ENCODE measurements at regions not wholly inside any gene's neighbourhood (a gene's known extent, or its start where the extent isn't known, plus 50 kb on each side); places are given as distances from the start of the nearest gene placed in this dataset.
"Not testable (repeated sequence)": the region's sequence is repeated elsewhere in the genome, so short reads cannot be mapped to it uniquely, and the experiment has no call there.

- not testable (repeated sequence) for DNase-seq (ENCODE audit: low read depth in 2 of 2)
Measured at GRCh38 chr6:28621268-28621667, 95.6 kb downstream of the GPX5 start.

DNA sequence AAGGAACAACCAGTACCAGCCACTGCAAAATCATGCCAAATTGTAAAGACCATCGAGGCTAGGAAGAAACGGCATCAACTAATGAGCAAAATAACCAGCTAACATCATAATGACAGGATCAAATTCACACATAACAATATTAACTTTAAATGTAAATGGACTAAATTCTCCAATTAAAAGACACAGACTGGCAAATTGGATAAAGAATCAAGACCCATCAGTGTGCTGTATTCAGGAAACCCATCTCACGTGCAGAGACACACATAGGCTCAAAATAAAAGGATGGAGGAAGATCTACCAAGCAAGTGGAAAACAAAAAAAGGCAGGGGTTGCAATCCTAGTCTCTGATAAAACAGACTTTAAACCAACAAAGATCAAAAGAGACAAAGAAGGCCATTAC is 97.6 kb downstream of the GPX5 start:
- not testable (repeated sequence) for DNase-seq (ENCODE audit: low read depth in 2 of 2)

DNA sequence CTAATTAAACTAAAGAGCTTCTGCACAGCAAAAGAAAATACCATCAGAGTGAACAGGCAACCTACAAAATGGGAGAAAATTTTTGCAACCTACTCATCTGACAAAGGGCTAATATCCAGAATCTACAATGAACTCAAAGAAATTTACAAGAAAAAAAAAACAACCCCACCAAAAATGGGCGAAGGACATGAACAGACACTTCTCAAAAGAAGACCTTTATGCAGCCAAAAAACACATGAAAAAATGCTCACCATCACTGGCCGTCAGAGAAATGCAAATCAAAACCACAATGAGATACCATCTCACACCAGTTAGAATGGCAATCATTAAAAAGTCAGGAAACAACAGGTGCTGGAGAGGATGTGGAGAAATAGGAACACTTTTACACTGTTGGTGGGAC is 100.7 kb downstream of the GPX5 start:
- DNase-seq (ENCODE audit: low read depth in 2 of 2), result not testable (repeated sequence)

- no peak for DNase-seq (ENCODE audit: low read depth in 2 of 2)
Measured at GRCh38 chr6:28632326-28632851, 106.7 kb downstream of the GPX5 start.

DNA sequence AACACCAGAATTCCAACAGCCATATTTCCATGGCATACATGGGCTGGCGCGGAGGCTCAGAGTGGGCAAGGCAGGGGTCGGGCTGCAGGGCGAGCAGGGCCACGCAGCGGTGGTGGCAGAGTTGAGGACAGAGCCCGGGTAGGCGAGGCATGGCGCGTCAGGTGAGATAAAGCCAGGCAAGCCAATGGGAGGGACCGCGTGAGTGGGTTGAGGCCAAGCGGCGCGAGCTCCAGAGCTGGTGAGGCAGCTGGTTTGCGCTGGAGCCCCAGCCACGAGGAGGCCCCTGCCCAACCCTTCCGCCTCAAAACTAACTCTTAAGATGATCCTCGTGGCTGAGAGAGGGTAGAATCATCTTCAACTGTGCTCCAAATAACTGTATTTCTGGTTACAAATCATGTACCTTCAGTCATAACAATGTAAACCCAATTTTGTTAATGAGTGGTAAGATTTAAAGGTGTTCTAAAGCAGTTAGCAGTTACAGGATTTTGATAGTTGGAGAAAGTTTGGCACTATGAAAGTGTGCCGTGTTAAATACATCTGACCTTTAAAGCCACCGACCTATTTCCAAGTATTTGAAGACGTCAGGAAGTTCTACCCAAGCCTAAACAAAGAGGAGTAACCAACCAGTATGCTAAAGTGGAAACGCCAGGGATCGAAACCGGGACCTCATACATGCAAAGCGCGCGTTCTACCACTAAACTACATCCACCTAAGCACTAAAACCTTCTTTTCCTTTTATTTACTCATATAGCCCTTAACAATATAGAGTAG is 107.9 kb downstream of the GPX5 start:
- no peak for DNase-seq (ENCODE audit: low read depth in 2 of 2)

DNA sequence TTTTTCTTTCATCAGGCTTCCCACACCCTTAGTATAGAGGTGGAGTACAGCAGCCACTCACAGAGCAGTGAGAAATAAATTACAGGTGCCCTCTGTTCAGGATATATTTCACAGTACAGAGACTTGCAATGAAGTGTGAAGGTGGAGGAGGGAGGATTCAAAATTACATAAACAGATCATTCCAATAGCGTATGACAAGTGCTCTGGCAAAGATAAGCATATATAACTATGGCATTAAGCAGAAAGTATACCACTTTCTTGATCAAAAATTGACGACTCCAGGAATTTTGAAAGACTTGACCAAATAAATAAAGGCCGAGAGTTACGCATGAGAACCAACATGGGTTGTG is 108.7 kb downstream of the GPX5 start:
- DNase-seq (ENCODE audit: low read depth in 2 of 2), result no peak

- no peak for DNase-seq (ENCODE audit: low read depth in 2 of 2)
Measured at GRCh38 chr6:28634761-28635546, 109.3 kb downstream of the GPX5 start.

- DNase-seq (ENCODE audit: low read depth in 2 of 2), result no peak
Measured at GRCh38 chr6:28635547-28636158, 110.0 kb downstream of the GPX5 start.

DNA sequence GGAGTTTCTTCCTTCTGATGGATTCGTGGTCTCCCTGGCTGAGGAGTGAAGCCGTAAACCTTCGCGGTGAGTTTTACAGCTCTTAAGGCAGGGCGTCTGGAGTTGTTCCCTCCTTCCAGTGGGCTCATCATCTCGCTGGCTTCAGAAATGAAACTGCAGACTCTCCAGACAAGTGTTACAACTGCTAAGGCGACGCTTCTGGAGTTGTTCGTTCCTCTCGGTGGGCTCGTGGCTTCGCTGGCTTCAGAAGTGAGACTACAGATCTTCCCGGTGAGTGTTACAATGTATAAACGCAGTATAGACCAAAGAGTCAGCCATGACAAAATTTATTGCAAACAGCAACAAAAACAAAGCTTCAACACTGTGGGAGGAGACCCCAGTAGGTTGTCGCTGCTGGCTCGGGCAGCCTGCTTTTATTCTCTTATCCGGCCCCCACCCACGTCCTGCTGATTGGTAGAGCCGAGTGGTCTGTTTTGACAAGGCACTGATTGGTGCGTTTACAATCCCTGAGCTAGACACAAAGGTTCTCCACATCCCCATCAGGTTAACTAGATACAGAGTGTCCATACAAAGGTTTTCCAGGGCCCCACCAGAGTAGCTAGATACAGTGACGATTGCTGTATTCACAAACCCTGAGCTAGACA is 113.2 kb downstream of the GPX5 start:
- DNase-seq (ENCODE audit: low read depth in 2 of 2), result no peak

GRCh38 chr6:28639445-28640290 is 114.0 kb downstream of the GPX5 start:
- DNase-seq (ENCODE audit: low read depth in 2 of 2), result not testable (repeated sequence)

DNA sequence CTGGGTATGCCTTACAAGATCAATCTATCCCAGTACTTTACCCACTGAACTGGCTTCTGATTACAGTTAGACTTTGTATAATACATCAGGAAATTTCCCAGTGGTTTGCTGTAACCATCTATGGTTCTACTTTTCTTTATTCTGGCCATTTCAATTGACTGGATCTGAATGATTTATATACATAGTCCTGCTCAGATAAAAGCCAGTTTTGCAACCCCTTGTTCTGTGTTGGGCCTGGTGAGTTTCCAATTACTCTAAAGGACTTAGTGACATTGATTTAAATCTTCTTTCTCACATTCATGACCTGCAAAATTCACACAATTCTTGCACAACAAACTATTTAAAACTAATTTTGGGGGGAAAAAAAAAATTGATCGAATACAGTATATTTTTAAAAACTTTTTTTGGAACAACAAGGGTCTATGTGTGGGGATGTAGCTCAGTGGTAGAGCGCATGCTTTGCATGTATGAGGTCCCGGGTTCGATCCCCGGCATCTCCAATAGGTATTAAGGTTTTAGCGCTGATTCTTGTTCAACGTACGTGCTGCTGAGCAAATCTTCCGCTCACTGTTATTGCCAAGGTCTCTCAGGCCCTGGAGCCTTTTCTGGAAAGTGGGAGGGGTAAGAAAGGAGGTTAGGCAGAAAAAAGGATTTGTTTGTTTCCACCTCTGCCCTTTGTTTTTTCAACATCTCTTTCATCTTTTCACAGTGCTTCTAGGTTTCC is 117.5 kb downstream of the GPX5 start:
- peak; percentile 42 to 58 for DNase-seq (ENCODE audit: low read depth in 2 of 2)

GRCh38 chr6:28646650-28647049 is 121.0 kb downstream of the GPX5 start:
- DNase-seq (ENCODE audit: low read depth in 2 of 2), result no peak

- DNase-seq (ENCODE audit: low read depth in 2 of 2), result peak; percentile 79 to 82
Measured at GRCh38 chr6:28648035-28648877, 122.6 kb downstream of the GPX5 start.

- DNase-seq (ENCODE audit: low read depth in 2 of 2), result no peak
Measured at GRCh38 chr6:28648878-28649375, 123.2 kb downstream of the GPX5 start.

DNA sequence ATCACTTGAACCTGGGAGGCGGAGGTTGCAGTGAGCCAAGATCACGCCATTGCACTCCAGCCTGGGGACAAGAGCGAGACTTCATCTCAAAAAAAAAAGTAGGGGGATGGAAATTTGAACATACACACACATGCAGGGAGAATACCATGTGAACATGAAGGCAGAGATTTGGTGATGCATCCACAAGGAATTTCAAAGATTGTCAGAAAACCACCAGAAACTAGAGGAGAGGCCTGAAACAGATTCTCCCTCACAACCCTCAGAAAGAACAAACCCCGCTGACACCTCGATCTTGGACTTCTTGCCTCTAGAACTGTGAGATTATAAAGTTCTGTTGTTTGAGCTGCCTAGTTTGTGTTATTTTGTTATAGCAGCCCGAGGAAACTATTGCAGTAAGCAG is 125.5 kb downstream of the GPX5 start:
- DNase-seq (ENCODE audit: low read depth in 2 of 2), result no peak

DNA sequence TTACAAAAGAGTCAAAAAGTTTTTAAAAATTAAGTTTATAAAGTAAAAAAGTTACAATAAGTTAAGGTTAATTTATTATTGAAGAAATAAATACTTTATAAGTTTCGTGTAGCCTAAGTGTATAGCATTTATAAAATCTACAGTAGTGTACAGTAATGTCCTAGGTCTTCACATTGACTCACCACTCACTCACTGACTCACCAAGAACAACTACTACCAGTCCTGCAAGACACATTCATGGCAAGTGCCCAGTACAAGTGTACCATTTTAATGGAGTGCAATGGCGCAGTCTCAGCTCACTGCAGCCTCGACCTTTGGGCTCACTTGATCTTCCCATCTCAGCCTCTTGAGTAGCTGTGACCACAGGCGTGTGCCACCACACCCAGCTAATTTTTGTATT is 128.2 kb downstream of the GPX5 start:
- DNase-seq (ENCODE audit: low read depth in 2 of 2), result no peak

- no peak for DNase-seq (ENCODE audit: low read depth in 2 of 2)
Measured at GRCh38 chr6:28655164-28655563, 129.5 kb downstream of the GPX5 start.

DNA sequence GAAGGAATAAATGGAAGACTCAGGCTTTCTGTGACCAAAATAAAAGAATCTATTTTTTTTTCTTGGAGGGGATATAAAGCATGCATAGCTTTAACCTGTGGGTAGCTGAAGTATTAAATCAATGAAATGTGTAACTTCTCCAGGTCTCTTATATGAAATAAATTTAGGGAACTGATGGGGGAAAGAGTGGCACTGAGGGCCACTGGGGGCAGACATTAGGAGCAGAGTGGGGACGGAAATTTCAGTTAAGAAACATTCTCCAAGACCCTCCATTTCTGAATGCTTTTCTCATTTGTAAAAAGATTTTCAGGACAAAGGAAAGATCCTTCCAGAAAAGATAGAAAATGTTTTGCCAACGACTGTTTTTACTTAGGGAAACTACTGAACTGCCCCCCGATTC is 131.0 kb downstream of the GPX5 start:
- no peak for DNase-seq (ENCODE audit: low read depth in 2 of 2)

- DNase-seq (ENCODE audit: low read depth in 2 of 2), result no peak
Measured at GRCh38 chr6:28657381-28657768, 131.7 kb downstream of the GPX5 start.
